HCT116 (cell line): ENCODE measurements at regions not wholly inside any gene's neighbourhood (a gene's known extent, or its start where the extent isn't known, plus 50 kb on each side); places are given as distances from the start of the nearest gene placed in this dataset.

ENCODE experiments used
- CEBPB ChIP-seq: IDR thresholded peaks from 2 replicates; pipeline ENCODE4 v1.6.1; 2012; ENCODE audit warnings: low read depth
- EZH2 ChIP-seq: fragments of 200-600 bp; sonication (generic); IDR thresholded peaks from 2 replicates; pipeline ENCODE4 v1.6.1; 2017; ENCODE audit warnings: antibody characterized with exemption, mixed run types
- JUND ChIP-seq: IDR thresholded peaks from 2 replicates; pipeline ENCODE4 v1.6.1; 2012
- MAX ChIP-seq: IDR thresholded peaks from 2 replicates; pipeline ENCODE4 v1.6.1; 2012
- POLR2A ChIP-seq: IDR thresholded peaks from 2 replicates; pipeline ENCODE4 v1.7.0; 2011; ENCODE audit warnings: borderline replicate concordance; ENCODE audit not compliant: insufficient read depth, insufficient read length; ENCODE audit errors: extremely low read depth
- POLR2AphosphoS5 ChIP-seq: IDR thresholded peaks from 2 replicates; pipeline ENCODE4 v1.6.1; 2011; ENCODE audit warnings: mild to moderate bottlenecking, low read depth, low read length, moderate library complexity
- RAD21 ChIP-seq: IDR thresholded peaks from 2 replicates; pipeline ENCODE4 v1.6.1; 2012; ENCODE audit warnings: low read depth, mild to moderate bottlenecking
- YY1 ChIP-seq: IDR thresholded peaks from 2 replicates; pipeline ENCODE4 v1.6.1; 2011; ENCODE audit warnings: low read length, low read depth, moderate library complexity, mild to moderate bottlenecking; ENCODE audit not compliant: insufficient replicate concordance; ENCODE audit errors: extremely low read depth
- TF ChIP-seq, protein P1 (sequence below), 3 experiments: fragments of 200-600 bp in 1 of 3; sonication (generic) in 1 of 3; IDR thresholded peaks in 2 of 3; conservative IDR thresholded peaks in 1 of 3; 2 replicates each; pipeline ENCODE4 v1.5.1; 2012 to 2017; ENCODE audit warnings: low read depth in 2 of 3, low read length in 2 of 3, antibody characterized with exemption in 1 of 3, borderline replicate concordance in 1 of 3, control low read depth in 1 of 3, mild to moderate bottlenecking in 1 of 3, mixed read lengths in 1 of 3, mixed run types in 1 of 3, moderate library complexity in 1 of 3; ENCODE audit not compliant: insufficient read depth in 1 of 3
- TF ChIP-seq, protein P2 (sequence below): IDR thresholded peaks from 2 replicates; pipeline ENCODE4 v1.6.1; 2012; ENCODE audit warnings: low read depth
- TF ChIP-seq, protein P3 (sequence below): IDR thresholded peaks from 2 replicates; pipeline ENCODE4 v1.6.1; 2012

DNA sequence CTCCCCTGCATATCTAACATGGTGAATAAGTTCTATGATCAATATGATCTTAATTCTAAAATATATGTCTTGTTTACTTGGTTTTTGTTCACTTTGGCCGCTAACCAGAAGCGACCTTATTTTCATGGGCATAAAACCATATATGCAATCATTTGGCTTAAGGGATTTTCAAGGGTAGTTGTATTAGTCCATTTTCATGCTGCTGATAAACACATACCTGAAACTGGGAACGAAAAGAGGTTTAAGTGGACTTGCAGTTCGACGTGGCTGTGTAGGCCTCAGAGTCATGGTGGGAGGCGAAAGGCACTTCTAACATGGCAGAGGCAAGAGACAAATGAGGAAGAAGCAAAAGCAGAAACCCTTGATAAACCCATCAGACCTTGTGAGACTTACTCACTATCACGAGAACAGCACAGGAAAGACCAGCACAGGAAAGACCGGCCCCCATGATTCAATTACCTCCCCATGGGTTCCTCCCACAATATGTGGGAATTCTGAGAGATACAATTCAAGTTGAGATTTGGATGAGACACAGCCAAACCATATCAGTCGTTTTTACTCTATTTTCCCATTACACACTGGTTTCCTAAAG, 114.3 kb upstream of the CPEB2 start:
- TF ChIP-seq, protein P1, sequence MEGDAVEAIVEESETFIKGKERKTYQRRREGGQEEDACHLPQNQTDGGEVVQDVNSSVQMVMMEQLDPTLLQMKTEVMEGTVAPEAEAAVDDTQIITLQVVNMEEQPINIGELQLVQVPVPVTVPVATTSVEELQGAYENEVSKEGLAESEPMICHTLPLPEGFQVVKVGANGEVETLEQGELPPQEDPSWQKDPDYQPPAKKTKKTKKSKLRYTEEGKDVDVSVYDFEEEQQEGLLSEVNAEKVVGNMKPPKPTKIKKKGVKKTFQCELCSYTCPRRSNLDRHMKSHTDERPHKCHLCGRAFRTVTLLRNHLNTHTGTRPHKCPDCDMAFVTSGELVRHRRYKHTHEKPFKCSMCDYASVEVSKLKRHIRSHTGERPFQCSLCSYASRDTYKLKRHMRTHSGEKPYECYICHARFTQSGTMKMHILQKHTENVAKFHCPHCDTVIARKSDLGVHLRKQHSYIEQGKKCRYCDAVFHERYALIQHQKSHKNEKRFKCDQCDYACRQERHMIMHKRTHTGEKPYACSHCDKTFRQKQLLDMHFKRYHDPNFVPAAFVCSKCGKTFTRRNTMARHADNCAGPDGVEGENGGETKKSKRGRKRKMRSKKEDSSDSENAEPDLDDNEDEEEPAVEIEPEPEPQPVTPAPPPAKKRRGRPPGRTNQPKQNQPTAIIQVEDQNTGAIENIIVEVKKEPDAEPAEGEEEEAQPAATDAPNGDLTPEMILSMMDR (IDR thresholded peaks at IDR 0.05 in 2 of 3, conservative IDR thresholded peaks at IDR 0.05 in 1 of 3; ENCODE audit: borderline replicate concordance in 1 of 3, insufficient read depth in 1 of 3, low read depth in 2 of 3, low read length in 2 of 3), result no peak
- TF ChIP-seq CEBPB (no peak), YY1 (no peak), POLR2A (no peak), EZH2 (no peak), POLR2AphosphoS5 (no peak), MAX (no peak), JUND (no peak), RAD21 (no peak)
- TF ChIP-seq, protein P2, sequence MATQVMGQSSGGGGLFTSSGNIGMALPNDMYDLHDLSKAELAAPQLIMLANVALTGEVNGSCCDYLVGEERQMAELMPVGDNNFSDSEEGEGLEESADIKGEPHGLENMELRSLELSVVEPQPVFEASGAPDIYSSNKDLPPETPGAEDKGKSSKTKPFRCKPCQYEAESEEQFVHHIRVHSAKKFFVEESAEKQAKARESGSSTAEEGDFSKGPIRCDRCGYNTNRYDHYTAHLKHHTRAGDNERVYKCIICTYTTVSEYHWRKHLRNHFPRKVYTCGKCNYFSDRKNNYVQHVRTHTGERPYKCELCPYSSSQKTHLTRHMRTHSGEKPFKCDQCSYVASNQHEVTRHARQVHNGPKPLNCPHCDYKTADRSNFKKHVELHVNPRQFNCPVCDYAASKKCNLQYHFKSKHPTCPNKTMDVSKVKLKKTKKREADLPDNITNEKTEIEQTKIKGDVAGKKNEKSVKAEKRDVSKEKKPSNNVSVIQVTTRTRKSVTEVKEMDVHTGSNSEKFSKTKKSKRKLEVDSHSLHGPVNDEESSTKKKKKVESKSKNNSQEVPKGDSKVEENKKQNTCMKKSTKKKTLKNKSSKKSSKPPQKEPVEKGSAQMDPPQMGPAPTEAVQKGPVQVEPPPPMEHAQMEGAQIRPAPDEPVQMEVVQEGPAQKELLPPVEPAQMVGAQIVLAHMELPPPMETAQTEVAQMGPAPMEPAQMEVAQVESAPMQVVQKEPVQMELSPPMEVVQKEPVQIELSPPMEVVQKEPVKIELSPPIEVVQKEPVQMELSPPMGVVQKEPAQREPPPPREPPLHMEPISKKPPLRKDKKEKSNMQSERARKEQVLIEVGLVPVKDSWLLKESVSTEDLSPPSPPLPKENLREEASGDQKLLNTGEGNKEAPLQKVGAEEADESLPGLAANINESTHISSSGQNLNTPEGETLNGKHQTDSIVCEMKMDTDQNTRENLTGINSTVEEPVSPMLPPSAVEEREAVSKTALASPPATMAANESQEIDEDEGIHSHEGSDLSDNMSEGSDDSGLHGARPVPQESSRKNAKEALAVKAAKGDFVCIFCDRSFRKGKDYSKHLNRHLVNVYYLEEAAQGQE, result no peak
- TF ChIP-seq, protein P3, sequence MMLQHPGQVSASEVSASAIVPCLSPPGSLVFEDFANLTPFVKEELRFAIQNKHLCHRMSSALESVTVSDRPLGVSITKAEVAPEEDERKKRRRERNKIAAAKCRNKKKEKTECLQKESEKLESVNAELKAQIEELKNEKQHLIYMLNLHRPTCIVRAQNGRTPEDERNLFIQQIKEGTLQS, result no peak
